CD8-positive, alpha-beta memory T cell (primary cell): ENCODE measurements at regions not wholly inside any gene's neighbourhood (a gene's known extent, or its start where the extent isn't known, plus 50 kb on each side); places are given as distances from the start of the nearest gene placed in this dataset.

Experiments used
- CTCF ChIA-PET: fragments of 350-600 bp; sonication (Branson Sonifier 250); formaldehyde crosslinking; loops from one replicate; lab custom pipeline; 2021; ENCODE audit warnings: antibody characterized with exemption; lab: Charles Lee
- POLR2A ChIA-PET: fragments of 350-600 bp; sonication (Branson Sonifier 250); formaldehyde crosslinking; loops from one replicate; lab custom pipeline; 2021; ENCODE audit warnings: antibody characterized with exemption; lab: Charles Lee
- DNase-seq, 5 donors: peaks; one replicate each; pipeline versions ENCODE4 v3.0.0 to v3.0.0-alpha.2; 2020 to 2022; ENCODE audit warnings: mixed read lengths in 1 of 5
- H3K27ac ChIP-seq: one replicate; pipeline ENCODE4 v1.7.0; 2013; ENCODE audit warnings: low read depth, mild to moderate bottlenecking, low read length, moderate library complexity
- H3K27me3 ChIP-seq: 2 replicates; pipeline ENCODE4 v1.7.0; 2013; ENCODE audit warnings: low read length, mild to moderate bottlenecking; ENCODE audit not compliant: insufficient read depth, poor library complexity, severe bottlenecking
- H3K36me3 ChIP-seq: 2 replicates; pipeline ENCODE4 v1.7.0; 2013; ENCODE audit warnings: mild to moderate bottlenecking, low read length, moderate library complexity; ENCODE audit not compliant: insufficient read depth
- H3K4me1 ChIP-seq: 2 replicates; pipeline ENCODE4 v1.7.0; 2013; ENCODE audit warnings: mild to moderate bottlenecking, low read length, moderate library complexity; ENCODE audit not compliant: insufficient read depth
- H3K4me3 ChIP-seq: 2 replicates; pipeline ENCODE4 v1.7.0; 2013; ENCODE audit warnings: mild to moderate bottlenecking, low read length
- H3K9me3 ChIP-seq: 2 replicates; pipeline ENCODE4 v1.7.0; 2013; ENCODE audit warnings: mild to moderate bottlenecking, low read length
- H3K27ac Mint-ChIP-seq, 8 donors: one replicate each; pipeline ENCODE4 v1.8.0; 2020 to 2021; ENCODE audit warnings: mixed read lengths in 8 of 8, mild to moderate bottlenecking in 6 of 8, inconsistent platforms in 3 of 8, moderate library complexity in 3 of 8
- H3K27me3 Mint-ChIP-seq, 2 donors: one replicate each; pipeline ENCODE4 v1.8.0; 2020 to 2021; ENCODE audit warnings: mixed read lengths in 2 of 2, mild to moderate bottlenecking in 1 of 2, moderate library complexity in 1 of 2
- H3K36me3 Mint-ChIP-seq, 3 donors: one replicate each; pipeline ENCODE4 v1.8.0; 2020 to 2021; ENCODE audit warnings: mixed read lengths in 3 of 3, inconsistent platforms in 1 of 3, mild to moderate bottlenecking in 1 of 3
- H3K4me1 Mint-ChIP-seq, 3 donors: one replicate each; pipeline ENCODE4 v1.8.0; 2020 to 2021; ENCODE audit warnings: mixed read lengths in 3 of 3, inconsistent platforms in 1 of 3, mild to moderate bottlenecking in 1 of 3
- H3K4me3 Mint-ChIP-seq, 7 donors: one replicate each; pipeline ENCODE4 v1.8.0; 2020 to 2021; ENCODE audit warnings: mixed read lengths in 7 of 7, mild to moderate bottlenecking in 6 of 7, moderate library complexity in 4 of 7, inconsistent platforms in 2 of 7
- H3K9me3 Mint-ChIP-seq, 5 donors: one replicate each; pipeline ENCODE4 v1.8.0; 2020 to 2022; ENCODE audit warnings: mixed read lengths in 5 of 5, mild to moderate bottlenecking in 3 of 5, moderate library complexity in 2 of 5, inconsistent platforms in 1 of 5

DNA sequence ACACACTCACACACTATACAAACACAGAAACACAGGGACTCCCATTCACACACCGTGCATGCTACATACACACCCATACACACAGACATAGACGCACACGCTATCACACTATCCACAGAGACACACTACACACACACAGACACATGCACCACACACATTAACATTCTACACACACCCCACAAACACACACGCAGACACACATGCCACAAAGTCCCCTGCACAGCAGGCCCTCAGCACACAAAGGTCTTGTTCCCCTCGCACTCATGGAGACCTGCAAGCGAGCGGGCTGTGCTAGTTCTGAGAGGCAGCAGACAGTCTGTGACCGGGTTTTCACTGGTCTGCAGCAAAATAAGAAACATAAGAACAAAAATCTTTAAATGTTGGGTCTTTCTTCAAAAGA is 429.6 kb upstream of the SALL3 start:
- H3K27me3 Mint-ChIP-seq: no peaks in the 10 kb centered on the region
- H3K36me3 Mint-ChIP-seq: no peaks in the 10 kb centered on the region
- H3K9me3 ChIP-seq: no peaks in the 10 kb centered on the region
- no peak for DNase-seq
- H3K27ac Mint-ChIP-seq: no peak overlapping the region
- ChIA-PET POLR2A (no interaction called here), CTCF (no interaction called here)
- H3K9me3 Mint-ChIP-seq: peaks cover 0 to 13% (median 5%) of the 10 kb centered on the region in 5 donors
- no peaks in the 10 kb centered on the region for H3K36me3 ChIP-seq
- no peaks in the 10 kb centered on the region for H3K4me1 ChIP-seq
- H3K4me3 ChIP-seq: no peak overlapping the region
- H3K4me3 Mint-ChIP-seq: no peak overlapping the region
- no peaks in the 10 kb centered on the region for H3K4me1 Mint-ChIP-seq
- H3K27ac ChIP-seq: no peak overlapping the region
- H3K27me3 ChIP-seq: no peaks in the 10 kb centered on the region

DNA sequence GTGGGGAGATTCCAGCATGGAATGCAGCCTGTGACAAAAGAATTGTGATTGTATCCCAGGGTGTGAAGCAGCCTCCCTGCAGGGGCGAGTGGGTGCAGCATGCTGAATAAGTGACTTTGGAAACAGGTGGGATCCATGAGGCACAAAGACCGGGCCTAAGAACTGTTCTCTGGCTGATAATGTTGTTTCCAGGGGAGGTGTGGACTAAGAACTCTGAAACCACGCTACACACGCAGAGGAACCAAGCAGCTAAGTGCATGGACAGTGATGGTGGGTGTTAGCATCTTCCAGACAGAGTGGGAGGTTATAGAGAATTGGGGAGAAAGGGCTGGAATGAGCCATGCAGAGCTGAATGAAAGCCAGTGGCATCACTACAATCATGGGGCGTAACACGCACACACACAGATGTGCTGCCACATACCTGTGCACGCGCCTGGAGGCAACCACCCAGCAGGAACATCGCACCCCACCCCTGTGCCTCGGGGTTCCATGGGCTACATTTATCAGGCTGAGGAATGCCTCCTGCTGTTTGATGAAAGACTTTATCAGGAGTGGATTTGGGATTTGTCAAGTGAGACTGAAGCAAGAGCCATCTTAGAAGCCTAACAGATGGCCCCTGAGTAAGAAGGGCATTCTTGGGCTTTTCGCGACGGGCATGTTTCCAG is 424.5 kb upstream of the SALL3 start:
- Mint-ChIP-seq H3K4me1 (no peaks in the 10 kb centered on the region), H3K27ac (no peak overlapping the region), H3K9me3 (peaks cover 0 to 24% (median 12%) of the 10 kb centered on the region in 5 donors), H3K4me3 (no peak overlapping the region), H3K36me3 (no peaks in the 10 kb centered on the region), H3K27me3 (peaks cover 0 to 4% of the 10 kb centered on the region in 2 donors)
- Histone ChIP-seq H3K4me3 (no peak overlapping the region), H3K36me3 (no peaks in the 10 kb centered on the region), H3K27me3 (no peaks in the 10 kb centered on the region), H3K27ac (no peak overlapping the region), H3K4me1 (no peaks in the 10 kb centered on the region), H3K9me3 (no peaks in the 10 kb centered on the region)
- ChIA-PET CTCF (no interaction called here), POLR2A (no interaction called here)
- no peak for DNase-seq

DNA sequence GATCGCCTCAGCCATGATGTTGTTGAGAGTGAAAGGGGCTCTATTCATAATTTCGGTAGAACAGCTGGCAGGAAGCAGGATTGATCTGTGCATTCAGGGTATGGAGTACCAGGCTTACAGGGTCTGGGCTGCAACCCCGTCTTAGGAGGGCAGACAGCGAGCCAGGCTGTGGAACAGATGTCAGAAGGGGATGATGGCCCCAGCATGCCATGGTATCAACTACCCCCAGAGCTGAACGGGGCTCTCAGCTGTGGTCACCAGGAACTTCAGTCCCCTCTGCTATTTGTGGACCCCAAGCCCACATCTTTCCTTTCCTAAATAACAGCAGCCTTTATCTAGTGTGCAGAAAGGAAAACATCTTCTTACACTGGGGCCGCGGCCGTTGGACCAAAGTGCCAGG is 422.2 kb upstream of the SALL3 start:
- Mint-ChIP-seq H3K27me3 (peaks cover 0 to 6% of the 10 kb centered on the region in 2 donors), H3K36me3 (no peaks in the 10 kb centered on the region), H3K4me1 (no peaks in the 10 kb centered on the region), H3K9me3 (peaks cover 0 to 24% (median 15%) of the 10 kb centered on the region in 5 donors), H3K4me3 (no peak overlapping the region), H3K27ac (no peak overlapping the region)
- DNase-seq: no peak
- Histone ChIP-seq H3K27me3 (no peaks in the 10 kb centered on the region), H3K27ac (no peak overlapping the region), H3K4me1 (no peaks in the 10 kb centered on the region), H3K9me3 (no peaks in the 10 kb centered on the region), H3K36me3 (no peaks in the 10 kb centered on the region), H3K4me3 (no peak overlapping the region)
- ChIA-PET POLR2A (no interaction called here), CTCF (no interaction called here)

DNA sequence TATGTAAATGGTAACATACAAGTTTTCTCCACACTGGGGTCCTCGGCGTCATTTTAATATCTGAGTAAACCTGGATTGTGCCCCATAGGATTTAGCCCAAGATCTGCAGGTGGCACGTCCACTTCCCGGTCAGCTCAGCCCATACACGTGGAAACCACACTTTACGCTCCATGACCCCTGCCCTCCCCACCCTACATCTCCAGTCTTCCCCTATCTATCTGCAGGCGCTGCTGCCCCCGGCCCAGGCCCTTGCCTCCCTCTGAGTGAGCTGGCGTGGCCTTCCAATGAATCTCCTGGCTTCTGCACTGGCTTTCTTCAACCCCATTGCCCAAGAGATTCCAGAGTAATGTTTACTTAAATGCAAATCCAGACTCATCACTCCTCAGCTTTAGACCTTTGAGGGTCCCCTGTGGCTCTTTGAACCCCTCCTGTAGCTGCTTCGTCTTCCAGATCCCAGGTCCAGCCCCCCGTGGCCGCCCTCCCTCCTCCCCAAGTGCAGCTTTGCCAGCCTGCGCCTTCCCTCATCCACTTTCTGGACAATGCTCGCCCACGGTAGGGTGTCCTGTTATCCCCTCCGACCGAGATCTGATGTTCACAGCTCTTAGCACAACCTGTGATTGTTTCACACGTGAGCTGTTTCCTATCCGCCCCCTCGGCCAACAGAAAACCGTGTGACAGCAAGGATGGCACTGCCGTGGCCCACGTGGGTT is 421.4 kb upstream of the SALL3 start:
- Histone ChIP-seq H3K4me3 (no peak overlapping the region), H3K27me3 (no peaks in the 10 kb centered on the region), H3K36me3 (no peaks in the 10 kb centered on the region), H3K27ac (no peak overlapping the region), H3K4me1 (no peaks in the 10 kb centered on the region), H3K9me3 (no peaks in the 10 kb centered on the region)
- CTCF ChIA-PET: no interaction called here
- POLR2A ChIA-PET: no interaction called here
- no peak for DNase-seq
- Mint-ChIP-seq H3K36me3 (no peaks in the 10 kb centered on the region), H3K4me1 (no peaks in the 10 kb centered on the region), H3K27me3 (peaks cover 0 to 6% of the 10 kb centered on the region in 2 donors), H3K27ac (no peak overlapping the region), H3K4me3 (no peak overlapping the region), H3K9me3 (peaks cover 0 to 23% (median 11%) of the 10 kb centered on the region in 5 donors)

DNA sequence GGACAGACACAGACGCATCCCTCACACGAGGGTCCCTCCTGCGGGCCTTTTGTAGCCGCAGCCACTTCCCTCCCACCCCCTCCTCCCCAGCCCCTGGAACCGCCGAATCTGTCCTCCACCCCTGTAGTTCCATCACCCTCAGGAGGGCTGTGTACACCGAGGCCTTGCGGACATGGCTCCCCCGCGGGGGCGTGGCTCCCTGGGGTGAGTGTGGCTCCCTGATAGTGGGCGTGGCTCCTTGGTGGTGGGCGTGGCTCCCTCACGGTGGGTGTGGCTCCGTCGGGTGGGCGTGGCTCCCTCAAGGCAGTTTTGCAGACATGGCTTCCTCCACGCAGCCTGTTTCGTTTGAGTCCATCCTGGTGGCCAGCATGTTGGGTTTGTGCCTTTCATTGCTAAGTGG is 420.7 kb upstream of the SALL3 start:
- H3K9me3 Mint-ChIP-seq: peaks cover 0 to 23% (median 11%) of the 10 kb centered on the region in 5 donors

DNA sequence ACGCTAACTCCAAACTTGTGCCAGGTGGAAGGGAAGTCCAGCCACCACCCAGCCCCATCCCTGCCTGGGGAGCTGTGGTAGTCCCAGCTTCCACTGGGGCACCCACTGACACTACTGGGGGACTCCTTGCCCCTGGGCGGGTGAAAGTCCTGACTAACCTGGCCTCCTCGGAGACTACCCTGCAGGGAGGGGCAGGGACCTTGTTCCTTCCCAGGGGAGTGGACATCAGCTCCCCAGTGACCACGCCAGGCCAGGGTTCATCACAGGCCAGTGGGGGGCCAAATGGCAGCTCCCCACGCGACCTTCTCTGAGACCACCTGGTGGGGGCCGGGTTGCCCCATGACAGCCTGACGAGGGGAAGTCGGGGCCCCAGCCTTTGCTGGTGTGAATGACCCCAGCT is 420.0 kb upstream of the SALL3 start:
- no peak overlapping the region for H3K4me3 Mint-ChIP-seq
- DNase-seq: no peak
- Histone ChIP-seq H3K9me3 (no peaks in the 10 kb centered on the region), H3K27me3 (no peaks in the 10 kb centered on the region), H3K4me1 (no peaks in the 10 kb centered on the region), H3K27ac (no peak overlapping the region), H3K36me3 (no peaks in the 10 kb centered on the region), H3K4me3 (no peak overlapping the region)
- no peak overlapping the region for H3K27ac Mint-ChIP-seq
- CTCF ChIA-PET: no interaction called here
- peaks cover 0 to 18% (median 8%) of the 10 kb centered on the region in 5 donors for H3K9me3 Mint-ChIP-seq
- H3K27me3 Mint-ChIP-seq: peaks cover 0 to 6% of the 10 kb centered on the region in 2 donors
- H3K4me1 Mint-ChIP-seq: no peaks in the 10 kb centered on the region
- POLR2A ChIA-PET: no interaction called here
- no peaks in the 10 kb centered on the region for H3K36me3 Mint-ChIP-seq

More for the DNA sequence above, 420.7 kb upstream of the SALL3 start:
- ChIA-PET POLR2A (no interaction called here), CTCF (no interaction called here)
- no peaks in the 10 kb centered on the region for H3K9me3 ChIP-seq
- no peak for DNase-seq
- Mint-ChIP-seq H3K4me1 (no peaks in the 10 kb centered on the region), H3K27ac (no peak overlapping the region), H3K27me3 (peaks cover 0 to 6% of the 10 kb centered on the region in 2 donors), H3K4me3 (no peak overlapping the region), H3K36me3 (no peaks in the 10 kb centered on the region)
- no peak overlapping the region for H3K4me3 ChIP-seq
- no peaks in the 10 kb centered on the region for H3K27me3 ChIP-seq
- no peaks in the 10 kb centered on the region for H3K4me1 ChIP-seq
- H3K36me3 ChIP-seq: no peaks in the 10 kb centered on the region
- no peak overlapping the region for H3K27ac ChIP-seq

DNA sequence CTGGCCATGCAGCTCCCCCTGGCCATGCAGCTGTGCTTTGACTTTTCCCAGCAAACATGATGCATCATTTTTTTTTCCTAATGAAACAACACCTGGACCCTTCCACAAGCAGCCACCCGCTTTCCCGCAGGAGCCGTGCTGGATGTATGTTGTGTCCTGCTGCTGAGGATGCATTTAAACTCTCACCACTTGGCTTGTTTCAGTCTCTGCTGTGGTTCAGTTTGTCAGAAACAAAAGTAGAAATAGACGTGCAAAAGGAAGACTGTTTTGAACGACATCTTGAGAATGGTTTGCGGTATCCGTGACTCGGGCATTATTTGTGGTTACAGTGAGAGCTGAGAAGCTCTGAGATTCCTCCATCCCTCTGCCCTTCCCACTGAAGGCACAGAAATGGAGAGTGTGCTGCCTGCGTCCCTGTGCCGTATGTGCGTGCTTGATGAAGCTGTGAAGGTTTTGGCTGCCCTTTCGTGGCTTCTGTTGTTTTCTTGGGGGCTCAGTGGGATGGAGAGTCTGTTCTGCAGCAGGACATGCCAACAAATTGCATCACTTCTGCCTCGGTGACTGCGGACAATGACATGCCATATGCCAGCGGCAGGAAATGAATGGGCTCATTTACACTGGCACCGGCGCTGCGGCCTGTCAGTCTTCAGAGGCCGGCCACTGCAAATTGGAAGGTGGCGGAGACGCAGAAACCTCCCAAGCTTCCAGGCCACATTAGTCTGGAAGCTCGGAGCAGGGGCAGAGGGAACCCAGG is 417.7 kb upstream of the SALL3 start:
- no peaks in the 10 kb centered on the region for H3K4me1 ChIP-seq
- Mint-ChIP-seq H3K27ac (no peak overlapping the region), H3K4me1 (no peaks in the 10 kb centered on the region), H3K36me3 (no peaks in the 10 kb centered on the region), H3K27me3 (peaks cover 5 to 6% of the 10 kb centered on the region in 2 donors), H3K4me3 (no peak overlapping the region), H3K9me3 (peaks cover 0 to 8% (median 2%) of the 10 kb centered on the region in 5 donors)
- no peak overlapping the region for H3K4me3 ChIP-seq
- H3K9me3 ChIP-seq: no peaks in the 10 kb centered on the region
- H3K27ac ChIP-seq: no peak overlapping the region
- H3K36me3 ChIP-seq: no peaks in the 10 kb centered on the region
- no peaks in the 10 kb centered on the region for H3K27me3 ChIP-seq
- DNase-seq: no peak
- ChIA-PET CTCF (no interaction called here), POLR2A (no interaction called here)

DNA sequence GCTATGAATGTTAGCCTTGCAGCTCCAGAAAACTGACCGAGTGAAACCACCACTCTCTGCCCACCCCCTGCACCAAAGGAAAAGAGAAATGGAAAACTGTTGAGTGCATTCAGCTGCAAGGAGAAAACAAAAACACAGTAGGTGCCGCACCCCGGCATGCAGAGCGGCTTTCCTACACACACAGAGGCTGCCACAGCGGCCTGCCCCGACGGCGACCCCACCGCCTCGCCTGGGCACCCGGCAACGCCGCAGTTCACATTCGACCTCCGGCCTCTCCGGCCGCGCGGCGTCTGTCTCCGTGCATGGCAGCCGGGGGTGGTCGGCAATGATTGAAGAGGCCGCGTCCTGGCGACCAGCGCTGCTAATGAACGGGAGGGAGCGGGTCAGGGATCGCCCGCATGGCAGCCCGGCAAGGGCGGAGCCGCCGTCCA is 417.1 kb upstream of the SALL3 start:
- no peak overlapping the region for H3K4me3 ChIP-seq
- Mint-ChIP-seq H3K9me3 (peaks cover 0 to 10% (median 6%) of the 10 kb centered on the region in 5 donors), H3K36me3 (no peaks in the 10 kb centered on the region), H3K4me3 (no peak overlapping the region), H3K27me3 (peaks cover 5 to 6% of the 10 kb centered on the region in 2 donors), H3K27ac (no peak overlapping the region), H3K4me1 (no peaks in the 10 kb centered on the region)
- H3K36me3 ChIP-seq: no peaks in the 10 kb centered on the region
- no peaks in the 10 kb centered on the region for H3K9me3 ChIP-seq
- no peaks in the 10 kb centered on the region for H3K4me1 ChIP-seq
- no peak for DNase-seq
- no peaks in the 10 kb centered on the region for H3K27me3 ChIP-seq
- POLR2A ChIA-PET: no interaction called here
- no peak overlapping the region for H3K27ac ChIP-seq
- CTCF ChIA-PET: no interaction called here
